ENCODE measurements at regions not wholly inside any gene's neighbourhood (a gene's known extent, or its start where the extent isn't known, plus 50 kb on each side); places are given as distances from the start of the nearest gene placed in this dataset.

DNA sequence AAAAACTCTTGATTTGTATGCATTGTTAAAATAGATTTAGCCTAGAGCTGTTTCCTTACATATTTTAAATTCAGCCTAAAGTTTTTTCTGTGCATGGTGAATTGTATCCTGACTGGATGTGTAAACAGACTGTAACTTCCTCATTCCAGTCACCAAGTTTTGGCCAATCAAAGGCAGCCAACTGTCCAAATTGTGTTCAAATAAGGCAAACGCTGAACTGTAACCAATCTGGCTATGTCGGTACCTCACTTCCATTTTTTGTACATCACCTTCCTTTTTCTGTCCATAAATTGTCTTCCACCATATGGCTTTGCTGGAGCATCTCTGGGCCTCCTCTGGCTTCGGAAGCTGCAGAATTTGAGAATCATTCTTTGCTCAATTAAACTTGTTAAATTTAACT is 1921.9 kb upstream of the SEL1L start:
- DNase-seq (ENCODE audit: low spot score in 2 of 2), result no peak
- 93% methylated on average over 3 of the region's 3 CpGs for WGBS, 2 donors

GRCh38 chr14:83461521-83461920 is 1927.9 kb upstream of the SEL1L start:
- no peak for DNase-seq (ENCODE audit: low spot score in 2 of 2)
- intact Hi-C loops (cut with DNase I; ENCODE audit: low total_unique reads), result no loop called here
- TF ChIP-seq CTCF (IDR thresholded peaks at IDR 0.05) (no peak), POLR2A (IDR thresholded peaks at IDR 0.05) (no peak)
- H3K4me3 ChIP-seq (ENCODE audit: low read depth, poor library complexity, severe bottlenecking), result no peak overlapping the region
- 93 to 94% methylated on average over 4 of the region's 4 CpGs for WGBS, 2 donors

More for the DNA sequence above, 1921.9 kb upstream of the SEL1L start:
- intact Hi-C loops (cut with DNase I; ENCODE audit: low total_unique reads), result no loop called here
- no peak overlapping the region for H3K4me3 ChIP-seq (ENCODE audit: low read depth, poor library complexity, severe bottlenecking)
- TF ChIP-seq POLR2A (IDR thresholded peaks at IDR 0.05), result no peak
- no peak for TF ChIP-seq CTCF (IDR thresholded peaks at IDR 0.05)

GRCh38 chr14:83462759-83463158 is 1929.1 kb upstream of the SEL1L start:
- intact Hi-C loops (cut with DNase I; ENCODE audit: low total_unique reads), result no loop called here
- H3K4me3 ChIP-seq (ENCODE audit: low read depth, poor library complexity, severe bottlenecking), result no peak overlapping the region
- TF ChIP-seq CTCF (IDR thresholded peaks at IDR 0.05) (no peak), POLR2A (IDR thresholded peaks at IDR 0.05) (no peak)
- no peak for DNase-seq (ENCODE audit: low spot score in 2 of 2)
- WGBS, 2 donors, result 86 to 87% methylated on average over 3 of the region's 3 CpGs

- no peak overlapping the region for H3K4me3 ChIP-seq (ENCODE audit: low read depth, poor library complexity, severe bottlenecking)
- no peak for TF ChIP-seq POLR2A (IDR thresholded peaks at IDR 0.05)
- TF ChIP-seq CTCF (IDR thresholded peaks at IDR 0.05), result no peak
- intact Hi-C loops (cut with DNase I; ENCODE audit: low total_unique reads), result no loop called here
- DNase-seq (ENCODE audit: low spot score in 2 of 2), result peak in 1 of 2 donors; percentile 15
- WGBS, 2 donors, result 57 to 58% methylated on average over 4 of the region's 4 CpGs
These were observed 1929.9 kb upstream of the SEL1L start for GRCh38 chr14:83463500-83464098.

GRCh38 chr14:83467811-83468210 is 1934.2 kb upstream of the SEL1L start:
- DNase-seq (ENCODE audit: low spot score in 2 of 2), result no peak
- no peak overlapping the region for H3K4me3 ChIP-seq (ENCODE audit: low read depth, poor library complexity, severe bottlenecking)
- WGBS, 2 donors, result 59 to 60% methylated on average over 3 of the region's 3 CpGs
- intact Hi-C loops (cut with DNase I; ENCODE audit: low total_unique reads), result no loop called here
- no peak for TF ChIP-seq CTCF (IDR thresholded peaks at IDR 0.05)

DNA sequence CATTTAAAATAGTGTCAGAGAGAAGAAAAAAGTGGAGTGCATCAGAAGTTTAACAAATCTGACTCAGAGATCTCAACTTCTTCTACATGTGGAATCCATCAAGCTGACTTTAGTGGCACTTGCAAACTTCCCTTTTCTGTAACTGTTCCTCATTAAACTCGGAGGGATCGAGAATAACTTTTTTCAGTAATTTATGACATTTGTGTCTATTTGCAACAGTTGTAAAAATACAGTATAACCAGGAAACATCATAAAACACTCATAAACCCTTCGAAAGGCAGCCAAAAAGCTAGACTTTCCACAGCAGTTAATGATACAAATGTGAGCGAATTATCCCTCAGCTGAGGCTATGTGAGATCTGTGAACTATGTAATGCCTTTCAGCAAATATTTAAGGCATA is 1936.8 kb upstream of the SEL1L start:
- DNase-seq (ENCODE audit: low spot score in 2 of 2), result no peak
- no peak overlapping the region for H3K4me3 ChIP-seq (ENCODE audit: low read depth, poor library complexity, severe bottlenecking)
- intact Hi-C loops (cut with DNase I; ENCODE audit: low total_unique reads), result no loop called here
- 19 to 41% methylated on average over 4 of the region's 4 CpGs for WGBS, 2 donors
- TF ChIP-seq CTCF (IDR thresholded peaks at IDR 0.05), result no peak
- TF ChIP-seq POLR2A (IDR thresholded peaks at IDR 0.05), result no peak
